K562 (cell line): ENCODE measurements at regions not wholly inside any gene's neighbourhood (a gene's known extent, or its start where the extent isn't known, plus 50 kb on each side); places are given as distances from the start of the nearest gene placed in this dataset.

Experiments
- ATAC-seq: fragments of 200-7000 bp; cut with Tn5 transposase; 3 replicates; pipeline ENCODE4 v1.9.1; 2020; ENCODE audit warnings: moderate library complexity
- BruUV-seq: library from RNA; stranded (reverse); fragments of 400-500 nt; replicated peaks from 2 replicates; lab custom pipeline; 2021; lab: Mats Ljungman, UMichigan
- CTCF ChIA-PET: fragments of 300-600 bp; formaldehyde crosslinking; extraction: SDS; loops from one replicate; lab custom pipeline; 2021; ENCODE audit warnings: low intra/inter-chr PET ratio; lab: Yijun Ruan, JAX
- POLR2A ChIA-PET: fragments of 300-600, 350-650 bp; sonication (Branson Sonifier 250); formaldehyde crosslinking; extraction: SDS; loops from one replicate; lab custom pipeline; 2021; ENCODE audit warnings: antibody characterized with exemption, inconsistent platforms; lab: Yijun Ruan, JAX
- DNase-seq, 4 experiments: peaks; one replicate each; pipeline versions ENCODE4 v3.0.0 to v3.0.0-alpha.2; 2011 to 2018; ENCODE audit warnings: low spot score in 3 of 4, mixed read lengths in 3 of 4; ENCODE audit errors: extremely low read depth in 1 of 4
- FAIRE-seq: peaks from 2 replicates; lab custom pipeline; 2011; peaks lifted over from hg19 to GRCh38; lab: Jason Lieb, UNC
- H2AFZ ChIP-seq: 2 replicates; pipeline ENCODE4 v1.6.0; 2011; ENCODE audit warnings: low read depth, low read length, control low read depth, inconsistent platforms
- H3K27ac ChIP-seq: fragments of 200-600 bp; 3 replicates; pipeline ENCODE4 v1.8.0; 2011; ENCODE audit warnings: low read depth, mild to moderate bottlenecking, control low read depth, inconsistent platforms, low read length, moderate library complexity, mixed read lengths; ENCODE audit errors: extremely low read depth
- H3K27me3 ChIP-seq, 2 experiments: fragments of 300-600 bp in 1 of 2; 2 replicates in 1 of 2; 3 replicates in 1 of 2; pipeline versions ENCODE4 v1.6.0 to v1.8.0; 2011; ENCODE audit warnings: inconsistent platforms in 2 of 2, low read length in 2 of 2, mild to moderate bottlenecking in 1 of 2, mixed read lengths in 1 of 2, moderate library complexity in 1 of 2; ENCODE audit not compliant: control insufficient read depth in 2 of 2, insufficient read depth in 2 of 2
- H3K36me3 ChIP-seq: fragments of 300-600 bp; 3 replicates; pipeline ENCODE4 v1.8.0; 2011; ENCODE audit warnings: mild to moderate bottlenecking, low read length, inconsistent platforms; ENCODE audit not compliant: control insufficient read depth, insufficient read depth
- H3K4me1 ChIP-seq, 2 experiments: fragments of 200-600 bp in 1 of 2; replicated peaks in 1 of 2; 2 replicates in 1 of 2; 3 replicates in 1 of 2; pipeline versions ENCODE4 v1.5.1 to v1.8.0; 2011; ENCODE audit warnings: inconsistent platforms in 2 of 2, low read length in 2 of 2, mild to moderate bottlenecking in 1 of 2, mixed read lengths in 1 of 2, moderate library complexity in 1 of 2; ENCODE audit not compliant: control insufficient read depth in 2 of 2, insufficient read depth in 2 of 2
- H3K4me2 ChIP-seq: 2 replicates; pipeline ENCODE4 v1.6.1; 2011; ENCODE audit warnings: low read length, control low read depth, inconsistent platforms, mixed read lengths; ENCODE audit not compliant: insufficient read depth
- H3K4me3 ChIP-seq: fragments of 200-600 bp; sonication (generic), shearing (Covaris generic); 2 replicates; pipeline ENCODE4 v1.5.1; 2016; ENCODE audit warnings: control low read depth, inconsistent platforms
- H3K79me2 ChIP-seq: fragments of 200-600 bp; 3 replicates; pipeline ENCODE4 v1.8.0; 2011; ENCODE audit warnings: low read length, inconsistent platforms; ENCODE audit not compliant: control insufficient read depth, insufficient read depth
- H3K9ac ChIP-seq, 2 experiments: 2 replicates each; pipeline versions ENCODE4 v1.6.0 to v1.6.1; 2011; ENCODE audit warnings: low read depth in 2 of 2, low read length in 2 of 2, control low read depth in 1 of 2, inconsistent platforms in 1 of 2, mild to moderate bottlenecking in 1 of 2, mixed read lengths in 1 of 2; ENCODE audit not compliant: insufficient read depth in 1 of 2
- H3K9me1 ChIP-seq: one replicate; pipeline ENCODE4 v1.6.0; 2011; ENCODE audit warnings: inconsistent platforms, mild to moderate bottlenecking, low read length, moderate library complexity; ENCODE audit not compliant: control insufficient read depth, insufficient read depth
- H3K9me3 ChIP-seq: replicated peaks from 2 replicates; pipeline ENCODE4 v1.5.1; 2011; ENCODE audit warnings: low read depth, low read length, inconsistent platforms; ENCODE audit not compliant: control insufficient read depth, insufficient read depth
- H4K20me1 ChIP-seq: replicated peaks from 2 replicates; pipeline ENCODE4 v1.6.1; 2011; ENCODE audit warnings: low read length, inconsistent platforms, mixed read lengths; ENCODE audit not compliant: control insufficient read depth, insufficient read depth
- EZH2 ChIP-seq: IDR thresholded peaks from 2 replicates; pipeline ENCODE4 v1.6.1; 2012; ENCODE audit warnings: low read depth, mild to moderate bottlenecking, inconsistent platforms, low read length, borderline replicate concordance
- GABPB1 ChIP-seq: sonication (generic); formaldehyde crosslinking; IDR thresholded peaks from 2 replicates; pipeline ENCODE4 v1.8.0; 2022; ENCODE audit warnings: mild to moderate bottlenecking, missing genetic modification reagents
- ILK ChIP-seq: fragments of 450-650 bp; IDR thresholded peaks from 2 replicates; pipeline ENCODE4 v1.6.1; 2016; ENCODE audit warnings: missing genetic modification characterization, low read depth, mild to moderate bottlenecking, missing compliant biosample characterization, moderate library complexity, borderline replicate concordance
- KDM5B ChIP-seq: fragments of 200-600 bp; sonication (generic); IDR thresholded peaks from 2 replicates; pipeline ENCODE4 v1.6.1; 2012; ENCODE audit warnings: low read depth, mild to moderate bottlenecking, moderate library complexity, low read length, control low read depth, inconsistent platforms; ENCODE audit not compliant: insufficient replicate concordance
- NELFE ChIP-seq: IDR thresholded peaks from 2 replicates; pipeline ENCODE4 v1.6.1; 2011; ENCODE audit warnings: mild to moderate bottlenecking; ENCODE audit not compliant: insufficient read depth, insufficient read length
- NFRKB ChIP-seq: fragments of 450-650 bp; IDR thresholded peaks from 2 replicates; pipeline ENCODE4 v1.6.1; 2016; ENCODE audit warnings: low read depth
- NONO ChIP-seq, 2 experiments: fragments of 200-400 bp in 1 of 2; fragments of 450-650 bp in 1 of 2; formaldehyde crosslinking in 1 of 2; IDR thresholded peaks; 2 replicates each; pipeline ENCODE4 v1.6.1; 2017; ENCODE audit warnings: low read depth in 2 of 2, mild to moderate bottlenecking in 2 of 2, moderate library complexity in 2 of 2, low read length in 1 of 2
- PTTG1 ChIP-seq: fragments of 450-650 bp; IDR thresholded peaks from 2 replicates; pipeline ENCODE4 v1.6.1; 2016; ENCODE audit warnings: low read depth, mild to moderate bottlenecking, missing genetic modification characterization, missing compliant biosample characterization
- RB1 ChIP-seq: fragments of 450-650 bp; IDR thresholded peaks from 2 replicates; pipeline ENCODE4 v1.6.1; 2017; ENCODE audit warnings: low read depth, mild to moderate bottlenecking
- RBBP5 ChIP-seq: fragments of 200-600 bp; sonication (generic); IDR thresholded peaks from 2 replicates; pipeline ENCODE4 v1.6.1; 2012; ENCODE audit warnings: borderline replicate concordance, mild to moderate bottlenecking, low read length, control low read depth, inconsistent platforms; ENCODE audit not compliant: insufficient read depth, poor library complexity, severe bottlenecking
- RFX5 ChIP-seq: IDR thresholded peaks from 2 replicates; pipeline ENCODE4 v1.6.1; 2011; ENCODE audit warnings: low read depth, mild to moderate bottlenecking, improper control_type of control experiment, low read length
- RNF2 ChIP-seq: sonication (generic); IDR thresholded peaks from 2 replicates; pipeline ENCODE4 v1.6.1; 2016
- SRSF9 ChIP-seq: fragments of 200-400 bp; formaldehyde crosslinking; IDR thresholded peaks from 2 replicates; pipeline ENCODE4 v1.6.1; 2017; ENCODE audit warnings: low read depth, low read length, borderline replicate concordance
- THAP12 ChIP-seq: fragments of 250-450 bp; sonication (Bioruptor Pico); IDR thresholded peaks from 2 replicates; pipeline ENCODE4 v1.9.0; 2021; ENCODE audit warnings: mild to moderate bottlenecking, inconsistent platforms
- XRCC5 ChIP-seq: fragments of 200-400 bp; formaldehyde crosslinking; IDR thresholded peaks from 2 replicates; pipeline ENCODE4 v1.6.1; 2017; ENCODE audit warnings: low read depth, mild to moderate bottlenecking, low read length
- ZC3H8 ChIP-seq: fragments of 450-650 bp; IDR thresholded peaks from 2 replicates; pipeline ENCODE4 v1.6.1; 2017
- ZNF274 ChIP-seq: IDR thresholded peaks from 2 replicates; pipeline ENCODE4 v1.6.1; 2011; ENCODE audit warnings: low read depth, mild to moderate bottlenecking, low read length, moderate library complexity, borderline replicate concordance
- ZNF354B ChIP-seq: fragments of 250-450 bp; sonication (Bioruptor Pico); IDR thresholded peaks from 2 replicates; pipeline ENCODE4 v1.4.0; 2020
- ZNF384 ChIP-seq: IDR thresholded peaks from 2 replicates; pipeline ENCODE4 v1.6.1; 2012; ENCODE audit warnings: low read depth, low read length, improper control_type of control experiment
- ZNF398 ChIP-seq: fragments of 250-450 bp; sonication (Bioruptor Pico); IDR thresholded peaks from 2 replicates; pipeline ENCODE4 v1.8.0; 2021; ENCODE audit warnings: moderate library complexity, mild to moderate bottlenecking, inconsistent platforms
- whole genome bisulfite sequencing: fragments of 100-300 bp; shearing (Covaris generic); methylation state at CpG from one replicate; pipeline ENCODE4 v1.1.6; 2016; ENCODE audit warnings: low coverage, mixed read lengths; ENCODE audit not compliant: insufficient coverage; ENCODE audit errors: missing lambda C conversion rate; 5-methylcytosine and 5-hydroxymethylcytosine counted together
- in situ Hi-C: fragments of 300-500 bp; cut with MboI; formaldehyde crosslinking; loops from 4 replicates; pipeline ENCODE4 v1.15.0; 2018; ENCODE audit warnings: inconsistent platforms, mixed read lengths
- intact Hi-C: fragments of 100-400 bp; cut with micrococcal nuclease; formaldehyde crosslinking; loops from 2 replicates; pipeline ENCODE4 v1.14.2; 2022

- FAIRE-seq (no peak), DNase-seq (no peak), ATAC-seq (no peak)
- BruUV-seq = no TSS peak
- TF ChIP-seq GABPB1 (CRISPR knock-in tag) (no peak), XRCC5 (no peak), RNF2 (no peak), ZNF274 (no peak), ILK (tag) (no peak), NELFE (no peak), NFRKB (no peak), EZH2 (no peak), THAP12 (CRISPR knock-in tag) (no peak), ZNF354B (no peak), ZC3H8 (no peak), PTTG1 (tag) (no peak), RBBP5 (no peak), ZNF398 (CRISPR knock-in tag) (no peak), NONO (IDR thresholded peaks at IDR 0.05; ENCODE audit: low read depth in 2 of 2, low read length in 1 of 2) (no peak), KDM5B (no peak), RB1 (no peak), SRSF9 (no peak), ZNF384 (no peak), RFX5 (no peak)
- Histone ChIP-seq H3K9ac (no peak overlapping the region), H3K79me2 (no peaks in the 10 kb centered on the region), H3K36me3 (no peaks in the 10 kb centered on the region), H3K9me1 (no peaks in the 10 kb centered on the region), H3K9me3 (no peaks in the 10 kb centered on the region), H3K4me2 (no peak overlapping the region), H3K4me3 (no peak overlapping the region), H3K27me3 (no peaks in the 10 kb centered on the region), H2AFZ (no peak overlapping the region), H3K27ac (no peak overlapping the region), H3K4me1 (no peaks in the 10 kb centered on the region), H4K20me1 (no peaks in the 10 kb centered on the region)
- ChIA-PET POLR2A (no interaction called here), CTCF (no interaction called here)
- in situ Hi-C loops (no loop called here), intact Hi-C loops (no loop called here)
- WGBS = 0% methylated on average over 3 of the region's 3 CpGs
Measured at GRCh38 chr3:31043184-31043819, 148.8 kb upstream of the GADL1 start.
